ENCODE measurements at regions not wholly inside any gene's neighbourhood (a gene's known extent, or its start where the extent isn't known, plus 50 kb on each side); places are given as distances from the start of the nearest gene placed in this dataset.
A peak's percentile ranks its signal among the peaks of the same experiment; 100 is the strongest.

- DNase-seq (ENCODE audit: low read depth) = no peak
Measured at GRCh38 chr1:38117444-38117887, 70.9 kb upstream of the POU3F1 start.

GRCh38 chr1:38115682-38116202, 69.1 kb upstream of the POU3F1 start:
- DNase-seq (ENCODE audit: low read depth) = no peak

- no peak for DNase-seq (ENCODE audit: low read depth)
Measured at GRCh38 chr1:38115226-38115625, 68.6 kb upstream of the POU3F1 start.

- DNase-seq (ENCODE audit: low read depth) = peak; percentile 49
Measured at GRCh38 chr1:38114241-38115026, 67.8 kb upstream of the POU3F1 start.

- DNase-seq (ENCODE audit: low read depth) = no peak
Measured at GRCh38 chr1:38113159-38113666, 66.6 kb upstream of the POU3F1 start.

- DNase-seq (ENCODE audit: low read depth) = no peak
Measured at GRCh38 chr1:38111589-38111988, 65.0 kb upstream of the POU3F1 start.

- DNase-seq (ENCODE audit: low read depth) = no peak
Measured at GRCh38 chr1:38105267-38105666, 58.7 kb upstream of the POU3F1 start.

GRCh38 chr1:38102636-38103035, 56.0 kb upstream of the POU3F1 start:
- DNase-seq (ENCODE audit: low read depth) = no peak

- DNase-seq (ENCODE audit: low read depth) = no peak
Measured at GRCh38 chr1:38101037-38101785, 54.6 kb upstream of the POU3F1 start.

- DNase-seq (ENCODE audit: low read depth) = no peak
Measured at GRCh38 chr1:38098101-38098847, 51.7 kb upstream of the POU3F1 start.

- DNase-seq (ENCODE audit: low read depth) = no peak
Measured at GRCh38 chr1:38097284-38097898, 50.8 kb upstream of the POU3F1 start.
